ENCODE measurements at regions not wholly inside any gene's neighbourhood (a gene's known extent, or its start where the extent isn't known, plus 50 kb on each side); places are given as distances from the start of the nearest gene placed in this dataset.

- Histone ChIP-seq H3K4me1 (no peaks in the 10 kb centered on the region), H3K27ac (no peak overlapping the region), H3K9me3 (no peaks in the 10 kb centered on the region), H3K36me3 (no peaks in the 10 kb centered on the region), H3K4me3 (no peak overlapping the region), H3K9ac (ENCODE audit: low read depth in 2 of 2, low read length in 2 of 2) (no peak overlapping the region), H3K27me3 (no peaks in the 10 kb centered on the region)
- TF ChIP-seq, protein P1, sequence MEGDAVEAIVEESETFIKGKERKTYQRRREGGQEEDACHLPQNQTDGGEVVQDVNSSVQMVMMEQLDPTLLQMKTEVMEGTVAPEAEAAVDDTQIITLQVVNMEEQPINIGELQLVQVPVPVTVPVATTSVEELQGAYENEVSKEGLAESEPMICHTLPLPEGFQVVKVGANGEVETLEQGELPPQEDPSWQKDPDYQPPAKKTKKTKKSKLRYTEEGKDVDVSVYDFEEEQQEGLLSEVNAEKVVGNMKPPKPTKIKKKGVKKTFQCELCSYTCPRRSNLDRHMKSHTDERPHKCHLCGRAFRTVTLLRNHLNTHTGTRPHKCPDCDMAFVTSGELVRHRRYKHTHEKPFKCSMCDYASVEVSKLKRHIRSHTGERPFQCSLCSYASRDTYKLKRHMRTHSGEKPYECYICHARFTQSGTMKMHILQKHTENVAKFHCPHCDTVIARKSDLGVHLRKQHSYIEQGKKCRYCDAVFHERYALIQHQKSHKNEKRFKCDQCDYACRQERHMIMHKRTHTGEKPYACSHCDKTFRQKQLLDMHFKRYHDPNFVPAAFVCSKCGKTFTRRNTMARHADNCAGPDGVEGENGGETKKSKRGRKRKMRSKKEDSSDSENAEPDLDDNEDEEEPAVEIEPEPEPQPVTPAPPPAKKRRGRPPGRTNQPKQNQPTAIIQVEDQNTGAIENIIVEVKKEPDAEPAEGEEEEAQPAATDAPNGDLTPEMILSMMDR (IDR thresholded peaks at IDR 0.05) = no peak
- no peak for DNase-seq
- intact Hi-C loops (cut with DNase I) = no loop called here
These were observed 357.2 kb downstream of the BMP4 start for GRCh38 chr14:53599221-53599945.

- H3K4me1 ChIP-seq = no peaks in the 10 kb centered on the region
- H3K9ac ChIP-seq (ENCODE audit: low read depth in 2 of 2, low read length in 2 of 2) = no peak overlapping the region
- no peaks in the 10 kb centered on the region for H3K27me3 ChIP-seq
- no peaks in the 10 kb centered on the region for H3K9me3 ChIP-seq
- no peak overlapping the region for H3K4me3 ChIP-seq
- intact Hi-C loops (cut with DNase I) = no loop called here
- no peaks in the 10 kb centered on the region for H3K36me3 ChIP-seq
- TF ChIP-seq, protein P1 (IDR thresholded peaks at IDR 0.05) = no peak
- no peak overlapping the region for H3K27ac ChIP-seq
- no peak for DNase-seq
These were observed 359.6 kb downstream of the BMP4 start for GRCh38 chr14:53596853-53597525.

DNA sequence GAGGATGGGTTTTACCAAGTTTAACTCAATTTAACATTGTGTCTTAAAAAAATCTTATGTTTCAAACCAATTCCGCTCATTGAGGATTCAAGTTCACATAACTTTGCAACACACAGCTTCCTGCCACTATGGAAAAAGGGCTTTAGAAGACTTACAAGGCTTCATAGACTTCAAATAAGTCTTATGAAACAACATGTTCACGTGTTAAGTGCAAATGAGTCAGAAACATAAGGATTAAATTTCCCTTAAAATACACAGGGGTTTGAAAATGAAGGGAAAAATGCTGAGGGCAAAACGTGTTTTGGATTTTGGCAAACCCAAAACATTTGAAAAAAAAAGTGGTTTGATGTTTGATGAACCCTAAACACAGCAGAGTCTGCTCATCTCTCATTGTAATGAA is 364.8 kb downstream of the BMP4 start:
- Histone ChIP-seq H3K27ac (no peak overlapping the region), H3K9ac (ENCODE audit: low read depth in 2 of 2, low read length in 2 of 2) (no peak overlapping the region), H3K36me3 (no peaks in the 10 kb centered on the region), H3K4me1 (no peaks in the 10 kb centered on the region), H3K27me3 (no peaks in the 10 kb centered on the region), H3K4me3 (no peak overlapping the region), H3K9me3 (no peaks in the 10 kb centered on the region)
- DNase-seq = no peak
- intact Hi-C loops (cut with DNase I) = no loop called here
- TF ChIP-seq, protein P1 (IDR thresholded peaks at IDR 0.05) = no peak

- H3K27me3 ChIP-seq = no peaks in the 10 kb centered on the region
- no peak overlapping the region for H3K27ac ChIP-seq
- DNase-seq = no peak
- no peak overlapping the region for H3K9ac ChIP-seq (ENCODE audit: low read depth in 2 of 2, low read length in 2 of 2)
- intact Hi-C loops (cut with DNase I) = no loop called here
- TF ChIP-seq, protein P1 (IDR thresholded peaks at IDR 0.05) = no peak
- no peaks in the 10 kb centered on the region for H3K9me3 ChIP-seq
- no peak overlapping the region for H3K4me3 ChIP-seq
- no peaks in the 10 kb centered on the region for H3K4me1 ChIP-seq
- H3K36me3 ChIP-seq = no peaks in the 10 kb centered on the region
These were observed 375.1 kb downstream of the BMP4 start for GRCh38 chr14:53581504-53581903.

GRCh38 chr14:53571641-53572328 is 384.8 kb downstream of the BMP4 start:
- Histone ChIP-seq H3K9me3 (no peaks in the 10 kb centered on the region), H3K36me3 (no peaks in the 10 kb centered on the region), H3K27ac (no peak overlapping the region), H3K4me3 (no peak overlapping the region), H3K9ac (ENCODE audit: low read depth in 2 of 2, low read length in 2 of 2) (no peak overlapping the region), H3K4me1 (no peaks in the 10 kb centered on the region), H3K27me3 (no peaks in the 10 kb centered on the region)
- DNase-seq = no peak
- TF ChIP-seq, protein P1 (IDR thresholded peaks at IDR 0.05) = no peak
- intact Hi-C loops (cut with DNase I) = no loop called here

All from colonic mucosa (tissue), 4 donors.